ENCODE measurements at regions not wholly inside any gene's neighbourhood (a gene's known extent, or its start where the extent isn't known, plus 50 kb on each side); places are given as distances from the start of the nearest gene placed in this dataset.

DNA sequence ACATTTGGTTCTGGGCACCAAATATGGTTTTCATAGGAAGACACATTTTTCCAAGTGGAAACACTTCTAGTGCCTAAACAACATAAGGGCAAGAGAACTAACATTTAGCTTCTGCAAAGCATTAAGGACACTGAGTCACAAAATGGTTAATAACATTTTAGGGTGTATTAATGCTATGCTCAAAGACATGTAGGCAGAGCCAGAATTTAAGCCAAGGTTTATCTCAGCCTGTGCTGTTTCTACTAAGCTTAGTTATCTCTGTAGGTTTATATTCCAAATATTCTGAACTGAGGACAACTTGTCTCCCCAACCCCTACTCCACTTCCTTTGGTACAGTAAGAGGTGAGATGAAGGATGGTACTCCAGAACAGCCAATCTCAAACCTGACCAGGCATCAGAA lies 54.1 kb upstream of the AKAP13 start:
- TF ChIP-seq, protein P1, sequence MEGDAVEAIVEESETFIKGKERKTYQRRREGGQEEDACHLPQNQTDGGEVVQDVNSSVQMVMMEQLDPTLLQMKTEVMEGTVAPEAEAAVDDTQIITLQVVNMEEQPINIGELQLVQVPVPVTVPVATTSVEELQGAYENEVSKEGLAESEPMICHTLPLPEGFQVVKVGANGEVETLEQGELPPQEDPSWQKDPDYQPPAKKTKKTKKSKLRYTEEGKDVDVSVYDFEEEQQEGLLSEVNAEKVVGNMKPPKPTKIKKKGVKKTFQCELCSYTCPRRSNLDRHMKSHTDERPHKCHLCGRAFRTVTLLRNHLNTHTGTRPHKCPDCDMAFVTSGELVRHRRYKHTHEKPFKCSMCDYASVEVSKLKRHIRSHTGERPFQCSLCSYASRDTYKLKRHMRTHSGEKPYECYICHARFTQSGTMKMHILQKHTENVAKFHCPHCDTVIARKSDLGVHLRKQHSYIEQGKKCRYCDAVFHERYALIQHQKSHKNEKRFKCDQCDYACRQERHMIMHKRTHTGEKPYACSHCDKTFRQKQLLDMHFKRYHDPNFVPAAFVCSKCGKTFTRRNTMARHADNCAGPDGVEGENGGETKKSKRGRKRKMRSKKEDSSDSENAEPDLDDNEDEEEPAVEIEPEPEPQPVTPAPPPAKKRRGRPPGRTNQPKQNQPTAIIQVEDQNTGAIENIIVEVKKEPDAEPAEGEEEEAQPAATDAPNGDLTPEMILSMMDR (IDR thresholded peaks at IDR 0.05), result no peak
- TF ChIP-seq ZFX (IDR thresholded peaks at IDR 0.05; ENCODE audit: borderline replicate concordance), result no peak
